GM12878 (cell line): ENCODE measurements at regions not wholly inside any gene's neighbourhood (a gene's known extent, or its start where the extent isn't known, plus 50 kb on each side); places are given as distances from the start of the nearest gene placed in this dataset.

Source experiments
- ATAC-seq: fragments of 200-7000 bp; cut with Tn5 transposase; 3 replicates; pipeline ENCODE4 v1.9.1; 2020; ENCODE audit warnings: mild to moderate bottlenecking, moderate library complexity
- BruUV-seq: library from RNA; stranded (reverse); fragments of 400-500 nt; replicated peaks from 2 replicates; lab custom pipeline; 2021; lab: Mats Ljungman, UMichigan
- CTCF ChIA-PET: fragments of 300-600 bp; sonication (Branson Sonifier 250); formaldehyde crosslinking; extraction: SDS; loops from one replicate; lab custom pipeline; 2021; ENCODE audit warnings: inconsistent platforms; lab: Yijun Ruan, JAX
- POLR2A ChIA-PET: fragments of 350-600 bp; formaldehyde crosslinking; extraction: SDS; loops from one replicate; lab custom pipeline; 2021; ENCODE audit warnings: inconsistent platforms; lab: Charles Lee
- RAD21 ChIA-PET: fragments of 300-600 bp; sonication (Branson Sonifier 250); formaldehyde crosslinking; loops from one replicate; lab custom pipeline; 2023; ENCODE audit warnings: antibody characterized with exemption; ENCODE audit not compliant: unreplicated experiment; lab: Charles Lee
- SMC1A ChIA-PET: fragments of 300-600 bp; sonication (Branson Sonifier 250); formaldehyde crosslinking; loops from one replicate; lab custom pipeline; 2023; ENCODE audit not compliant: unreplicated experiment, uncharacterized antibody; lab: Charles Lee
- DNase-seq: peaks from one replicate; pipeline ENCODE4 v3.0.0-alpha.2; 2011; ENCODE audit warnings: low read depth, low spot score
- FAIRE-seq: peaks from 3 replicates; lab custom pipeline; 2011; peaks lifted over from hg19 to GRCh38; lab: Jason Lieb, UNC
- H2AFZ ChIP-seq: 2 replicates; pipeline ENCODE4 v1.6.0; 2011; ENCODE audit warnings: low read depth, low read length, control low read depth; ENCODE audit not compliant: control insufficient read depth
- H3K27ac ChIP-seq: 2 replicates; pipeline ENCODE4 v1.5.1; 2011; ENCODE audit warnings: control low read depth; ENCODE audit not compliant: control insufficient read depth, insufficient read depth
- H3K27me3 ChIP-seq, 2 experiments: replicated peaks in 1 of 2; 2 replicates each; pipeline versions ENCODE4 v1.6.0 to v1.6.1; 2011; ENCODE audit warnings: low read length in 1 of 2; ENCODE audit not compliant: control insufficient read depth in 2 of 2, insufficient read depth in 2 of 2
- H3K36me3 ChIP-seq, 2 experiments: 2 replicates each; pipeline ENCODE4 v1.5.1; 2011; ENCODE audit warnings: low read length in 1 of 2; ENCODE audit not compliant: control insufficient read depth in 2 of 2, insufficient read depth in 2 of 2
- H3K4me1 ChIP-seq: 2 replicates; pipeline ENCODE4 v1.6.1; 2011; ENCODE audit warnings: mild to moderate bottlenecking, low read length, moderate library complexity, mixed read lengths; ENCODE audit not compliant: control insufficient read depth, insufficient read depth
- H3K4me2 ChIP-seq: 2 replicates; pipeline ENCODE4 v1.6.0; 2011; ENCODE audit warnings: control low read depth; ENCODE audit not compliant: control insufficient read depth, insufficient read depth
- H3K4me3 ChIP-seq: fragments of 200-600 bp; sonication (generic); 2 replicates; pipeline ENCODE4 v1.5.1; 2016
- H3K79me2 ChIP-seq: 2 replicates; pipeline ENCODE4 v1.6.0; 2011; ENCODE audit warnings: low read length; ENCODE audit not compliant: control insufficient read depth, insufficient read depth
- H3K9ac ChIP-seq: 2 replicates; pipeline ENCODE4 v1.8.0; 2011; ENCODE audit warnings: low read length, control low read depth, mixed read lengths; ENCODE audit not compliant: control insufficient read depth, insufficient read depth
- H3K9me3 ChIP-seq: replicated peaks from 3 replicates; pipeline ENCODE4 v1.5.1; 2011; ENCODE audit warnings: mild to moderate bottlenecking, low read length; ENCODE audit not compliant: control insufficient read depth, insufficient read depth
- H4K20me1 ChIP-seq: 2 replicates; pipeline ENCODE4 v1.6.0; 2011; ENCODE audit not compliant: control insufficient read depth, insufficient read depth
- EP300 ChIP-seq, 2 experiments: fragments of 150-350 bp in 1 of 2; IDR thresholded peaks; 2 replicates each; pipeline ENCODE4 v1.6.1; 2011 to 2012; ENCODE audit warnings: low read depth in 2 of 2, low read length in 2 of 2, borderline replicate concordance in 1 of 2, improper control_type of control experiment in 1 of 2, inconsistent platforms in 1 of 2; ENCODE audit not compliant: control insufficient read depth in 1 of 2
- FOS ChIP-seq: IDR thresholded peaks from 3 replicates; pipeline ENCODE4 v1.6.1; 2011; ENCODE audit warnings: borderline replicate concordance; ENCODE audit not compliant: insufficient read length; ENCODE audit errors: extremely low read depth
- IKZF1 ChIP-seq: fragments of 450-650 bp; conservative IDR thresholded peaks from 2 replicates; pipeline ENCODE4 v1.6.1; 2017; ENCODE audit warnings: antibody characterized with exemption, mild to moderate bottlenecking
- KDM1A ChIP-seq: fragments of 200-600 bp; sonication (generic); IDR thresholded peaks from 2 replicates; pipeline ENCODE4 v1.6.1; 2016; ENCODE audit warnings: borderline replicate concordance
- MTA3 ChIP-seq: IDR thresholded peaks from 2 replicates; pipeline ENCODE4 v1.6.1; 2012; ENCODE audit warnings: low read length, inconsistent platforms, borderline replicate concordance
- MYC ChIP-seq: IDR thresholded peaks from 2 replicates; pipeline ENCODE4 v1.6.1; 2011; ENCODE audit warnings: mild to moderate bottlenecking, low read length, moderate library complexity, inconsistent platforms; ENCODE audit not compliant: insufficient read depth, insufficient replicate concordance, insufficient read length, severe bottlenecking
- NFYA ChIP-seq: IDR thresholded peaks from 2 replicates; pipeline ENCODE4 v1.6.1; 2011; ENCODE audit warnings: low read depth, mild to moderate bottlenecking, low read length, improper control_type of control experiment, borderline replicate concordance
- PAX5 ChIP-seq: IDR thresholded peaks from 2 replicates; pipeline ENCODE4 v1.6.1; 2011; ENCODE audit warnings: low read depth, low read length, borderline replicate concordance
- POLR2AphosphoS5 ChIP-seq: IDR thresholded peaks from 2 replicates; pipeline ENCODE4 v1.6.1; 2011; ENCODE audit warnings: mild to moderate bottlenecking, low read length, inconsistent platforms
- RCOR1 ChIP-seq: conservative IDR thresholded peaks from 2 replicates; pipeline ENCODE4 v1.6.1; 2012; ENCODE audit warnings: low read depth, low read length, improper control_type of control experiment
- SIN3A ChIP-seq: IDR thresholded peaks from 2 replicates; pipeline ENCODE4 v1.6.1; 2012; ENCODE audit warnings: low read depth, low read length, improper control_type of control experiment
- SMAD1 ChIP-seq: fragments of 450-650 bp; IDR thresholded peaks from 2 replicates; pipeline ENCODE4 v1.6.1; 2018; ENCODE audit warnings: mild to moderate bottlenecking, low read depth; ENCODE audit not compliant: partially characterized antibody
- TARDBP ChIP-seq: IDR thresholded peaks from 2 replicates; pipeline ENCODE4 v1.6.1; 2016; ENCODE audit warnings: borderline replicate concordance
- WGBS: methylation state at CpG from one replicate; pipeline ENCODE4 v1.1.6; 2016; ENCODE audit warnings: low lambda C conversion rate; ENCODE audit not compliant: insufficient replicate concordance, insufficient coverage; ENCODE audit errors: missing lambda C conversion rate; 5-methylcytosine and 5-hydroxymethylcytosine counted together
- in situ Hi-C: fragments of 300-500 bp; cut with MboI; formaldehyde crosslinking; loops from 9 replicates; pipeline ENCODE4 v1.14.3; 2018; ENCODE audit warnings: mixed read lengths
- intact Hi-C: fragments of 100-400 bp; cut with micrococcal nuclease; formaldehyde crosslinking; loops from one replicate; pipeline ENCODE4 v1.14.2; 2022; ENCODE audit not compliant: unreplicated experiment
- TF ChIP-seq, protein P1 (sequence below): IDR thresholded peaks from 2 replicates; pipeline ENCODE4 v1.6.1; 2012; ENCODE audit warnings: low read length, inconsistent platforms
- TF ChIP-seq, protein P2 (sequence below): fragments of 450-650 bp; formaldehyde crosslinking; IDR thresholded peaks from 2 replicates; pipeline ENCODE4 v1.5.0; 2022; ENCODE audit warnings: mild to moderate bottlenecking, missing genetic modification characterization
- TF ChIP-seq, protein P3 (sequence below): fragments of 450-650 bp; IDR thresholded peaks from 2 replicates; pipeline ENCODE4 v1.6.1; 2017; ENCODE audit warnings: mild to moderate bottlenecking
- TF ChIP-seq, protein P4 (sequence below): IDR thresholded peaks from 2 replicates; pipeline ENCODE4 v1.6.1; 2011; ENCODE audit warnings: mild to moderate bottlenecking, low read depth, low read length, moderate library complexity; ENCODE audit not compliant: insufficient replicate concordance

DNA sequence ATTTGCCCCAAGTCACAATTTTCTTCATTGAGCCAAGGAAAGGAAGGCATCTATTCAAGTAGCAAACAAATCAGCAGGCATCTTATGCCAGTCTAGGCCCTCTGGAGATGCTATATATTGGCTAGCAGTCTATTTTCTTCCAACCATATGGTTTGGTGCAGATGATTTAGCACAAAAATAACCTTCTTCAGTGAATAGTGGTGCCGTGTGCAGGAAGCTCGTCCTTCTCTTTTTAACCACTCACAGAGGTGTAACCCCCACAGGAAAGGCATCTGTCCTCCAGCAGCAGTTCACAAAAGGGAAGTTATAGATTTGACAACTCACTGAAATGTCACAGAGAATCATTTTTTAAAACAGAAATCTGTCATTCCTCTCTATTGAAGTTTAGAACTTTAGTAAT, 445.7 kb upstream of the SYT1 start (continued):
- TF ChIP-seq EP300 (IDR thresholded peaks at IDR 0.05; ENCODE audit: borderline replicate concordance in 1 of 2, control insufficient read depth in 1 of 2, low read depth in 2 of 2, low read length in 2 of 2) (no peak), MYC (no peak), SIN3A (no peak), RCOR1 (no peak), KDM1A (no peak), SMAD1 (no peak), PAX5 (no peak), NFYA (no peak), POLR2AphosphoS5 (no peak), FOS (no peak), MTA3 (no peak)
- TF ChIP-seq, protein P1, sequence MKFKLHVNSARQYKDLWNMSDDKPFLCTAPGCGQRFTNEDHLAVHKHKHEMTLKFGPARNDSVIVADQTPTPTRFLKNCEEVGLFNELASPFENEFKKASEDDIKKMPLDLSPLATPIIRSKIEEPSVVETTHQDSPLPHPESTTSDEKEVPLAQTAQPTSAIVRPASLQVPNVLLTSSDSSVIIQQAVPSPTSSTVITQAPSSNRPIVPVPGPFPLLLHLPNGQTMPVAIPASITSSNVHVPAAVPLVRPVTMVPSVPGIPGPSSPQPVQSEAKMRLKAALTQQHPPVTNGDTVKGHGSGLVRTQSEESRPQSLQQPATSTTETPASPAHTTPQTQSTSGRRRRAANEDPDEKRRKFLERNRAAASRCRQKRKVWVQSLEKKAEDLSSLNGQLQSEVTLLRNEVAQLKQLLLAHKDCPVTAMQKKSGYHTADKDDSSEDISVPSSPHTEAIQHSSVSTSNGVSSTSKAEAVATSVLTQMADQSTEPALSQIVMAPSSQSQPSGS, result no peak

DNA sequence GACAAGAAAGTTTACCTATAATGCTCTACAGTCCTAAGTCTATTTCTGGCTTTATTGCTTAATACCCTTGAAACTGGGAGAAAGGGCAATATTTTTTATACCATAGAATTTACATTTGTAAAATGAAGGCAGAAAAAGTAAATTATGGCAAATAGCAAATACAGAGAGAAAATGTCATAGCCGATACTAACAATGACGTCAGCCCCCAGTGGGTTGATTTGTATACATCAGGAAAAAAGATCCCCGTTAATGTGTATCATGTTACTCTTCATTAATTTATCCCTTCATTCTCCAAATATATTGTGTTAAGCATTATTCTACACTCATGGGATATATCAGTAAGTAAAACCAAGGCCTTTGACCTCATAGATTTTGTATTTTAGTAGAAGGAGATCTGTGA, 445.1 kb upstream of the SYT1 start:
- Histone ChIP-seq H3K9me3 (no peaks in the 10 kb centered on the region), H3K36me3 (no peaks in the 10 kb centered on the region), H3K4me3 (no peak overlapping the region), H3K27ac (no peak overlapping the region), H2AFZ (no peak overlapping the region), H3K4me2 (no peak overlapping the region), H3K27me3 (no peaks in the 10 kb centered on the region), H4K20me1 (no peaks in the 10 kb centered on the region), H3K9ac (no peak overlapping the region), H3K4me1 (no peaks in the 10 kb centered on the region), H3K79me2 (no peaks in the 10 kb centered on the region)
- RAD21 ChIA-PET, result no interaction called here
- POLR2A ChIA-PET, result no interaction called here
- DNase-seq, result no peak
- no TSS peak for BruUV-seq
- SMC1A ChIA-PET, result interaction anchor here (1.8 kb wide), 1 partner anchor 11 kb away, joined by 8 read pairs; no protein-coding TSS in a partner anchor
- intact Hi-C loops (no loop called here), in situ Hi-C loops (no loop called here)
- WGBS, result 66% methylated on average over 3 of the region's 3 CpGs
- FAIRE-seq, result no peak
- CTCF ChIA-PET, result no interaction called here
- no peak for ATAC-seq
- TF ChIP-seq PAX5 (no peak), TARDBP (no peak), IKZF1 (no peak)
- TF ChIP-seq, protein P2, sequence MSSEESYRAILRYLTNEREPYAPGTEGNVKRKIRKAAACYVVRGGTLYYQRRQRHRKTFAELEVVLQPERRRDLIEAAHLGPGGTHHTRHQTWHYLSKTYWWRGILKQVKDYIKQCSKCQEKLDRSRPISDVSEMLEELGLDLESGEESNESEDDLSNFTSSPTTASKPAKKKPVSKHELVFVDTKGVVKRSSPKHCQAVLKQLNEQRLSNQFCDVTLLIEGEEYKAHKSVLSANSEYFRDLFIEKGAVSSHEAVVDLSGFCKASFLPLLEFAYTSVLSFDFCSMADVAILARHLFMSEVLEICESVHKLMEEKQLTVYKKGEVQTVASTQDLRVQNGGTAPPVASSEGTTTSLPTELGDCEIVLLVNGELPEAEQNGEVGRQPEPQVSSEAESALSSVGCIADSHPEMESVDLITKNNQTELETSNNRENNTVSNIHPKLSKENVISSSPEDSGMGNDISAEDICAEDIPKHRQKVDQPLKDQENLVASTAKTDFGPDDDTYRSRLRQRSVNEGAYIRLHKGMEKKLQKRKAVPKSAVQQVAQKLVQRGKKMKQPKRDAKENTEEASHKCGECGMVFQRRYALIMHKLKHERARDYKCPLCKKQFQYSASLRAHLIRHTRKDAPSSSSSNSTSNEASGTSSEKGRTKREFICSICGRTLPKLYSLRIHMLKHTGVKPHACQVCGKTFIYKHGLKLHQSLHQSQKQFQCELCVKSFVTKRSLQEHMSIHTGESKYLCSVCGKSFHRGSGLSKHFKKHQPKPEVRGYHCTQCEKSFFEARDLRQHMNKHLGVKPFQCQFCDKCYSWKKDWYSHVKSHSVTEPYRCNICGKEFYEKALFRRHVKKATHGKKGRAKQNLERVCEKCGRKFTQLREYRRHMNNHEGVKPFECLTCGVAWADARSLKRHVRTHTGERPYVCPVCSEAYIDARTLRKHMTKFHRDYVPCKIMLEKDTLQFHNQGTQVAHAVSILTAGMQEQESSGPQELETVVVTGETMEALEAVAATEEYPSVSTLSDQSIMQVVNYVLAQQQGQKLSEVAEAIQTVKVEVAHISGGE, result no peak
- TF ChIP-seq, protein P3, sequence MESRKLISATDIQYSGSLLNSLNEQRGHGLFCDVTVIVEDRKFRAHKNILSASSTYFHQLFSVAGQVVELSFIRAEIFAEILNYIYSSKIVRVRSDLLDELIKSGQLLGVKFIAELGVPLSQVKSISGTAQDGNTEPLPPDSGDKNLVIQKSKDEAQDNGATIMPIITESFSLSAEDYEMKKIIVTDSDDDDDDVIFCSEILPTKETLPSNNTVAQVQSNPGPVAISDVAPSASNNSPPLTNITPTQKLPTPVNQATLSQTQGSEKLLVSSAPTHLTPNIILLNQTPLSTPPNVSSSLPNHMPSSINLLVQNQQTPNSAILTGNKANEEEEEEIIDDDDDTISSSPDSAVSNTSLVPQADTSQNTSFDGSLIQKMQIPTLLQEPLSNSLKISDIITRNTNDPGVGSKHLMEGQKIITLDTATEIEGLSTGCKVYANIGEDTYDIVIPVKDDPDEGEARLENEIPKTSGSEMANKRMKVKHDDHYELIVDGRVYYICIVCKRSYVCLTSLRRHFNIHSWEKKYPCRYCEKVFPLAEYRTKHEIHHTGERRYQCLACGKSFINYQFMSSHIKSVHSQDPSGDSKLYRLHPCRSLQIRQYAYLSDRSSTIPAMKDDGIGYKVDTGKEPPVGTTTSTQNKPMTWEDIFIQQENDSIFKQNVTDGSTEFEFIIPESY, result no peak
- TF ChIP-seq, protein P4, sequence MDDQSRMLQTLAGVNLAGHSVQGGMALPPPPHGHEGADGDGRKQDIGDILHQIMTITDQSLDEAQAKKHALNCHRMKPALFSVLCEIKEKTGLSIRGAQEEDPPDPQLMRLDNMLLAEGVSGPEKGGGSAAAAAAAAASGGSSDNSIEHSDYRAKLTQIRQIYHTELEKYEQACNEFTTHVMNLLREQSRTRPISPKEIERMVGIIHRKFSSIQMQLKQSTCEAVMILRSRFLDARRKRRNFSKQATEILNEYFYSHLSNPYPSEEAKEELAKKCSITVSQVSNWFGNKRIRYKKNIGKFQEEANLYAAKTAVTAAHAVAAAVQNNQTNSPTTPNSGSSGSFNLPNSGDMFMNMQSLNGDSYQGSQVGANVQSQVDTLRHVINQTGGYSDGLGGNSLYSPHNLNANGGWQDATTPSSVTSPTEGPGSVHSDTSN, result no peak
